B cell (primary cell): ENCODE measurements at regions not wholly inside any gene's neighbourhood (a gene's known extent, or its start where the extent isn't known, plus 50 kb on each side); places are given as distances from the start of the nearest gene placed in this dataset.
"Not testable (repeated sequence)": the region's sequence is repeated elsewhere in the genome, so short reads cannot be mapped to it uniquely, and the experiment has no call there.

ENCODE experiments used
- ATAC-seq: fragments of 200-7000 bp; cut with Tn5 transposase; one replicate; pipeline ENCODE4 v1.10.0; 2021; ENCODE audit warnings: low read depth, mild to moderate bottlenecking, moderate number of reproducible peaks, moderate library complexity
- CTCF ChIA-PET: fragments of 350-600 bp; sonication (Branson Sonifier 250); formaldehyde crosslinking; loops from one replicate; lab custom pipeline; 2021; ENCODE audit warnings: antibody characterized with exemption, inconsistent platforms; lab: Charles Lee
- POLR2A ChIA-PET: fragments of 350-600 bp; sonication (Branson Sonifier 250); formaldehyde crosslinking; loops from one replicate; lab custom pipeline; 2021; ENCODE audit warnings: antibody characterized with exemption; lab: Charles Lee
- DNase-seq: peaks from one replicate; pipeline ENCODE4 v3.0.0; 2013
- H2AFZ ChIP-seq: 2 replicates; pipeline ENCODE4 v1.6.1; 2012; ENCODE audit warnings: mild to moderate bottlenecking, low read depth, low read length; ENCODE audit not compliant: insufficient read depth, poor library complexity, severe bottlenecking
- H3K27ac ChIP-seq, 2 donors: 1 replicate in 1 of 2; 2 replicates in 1 of 2; pipeline ENCODE4 v1.5.1; 2012 to 2013; ENCODE audit warnings: low read length in 2 of 2, mild to moderate bottlenecking in 2 of 2, moderate library complexity in 1 of 2
- H3K27me3 ChIP-seq, 4 experiments: fragments of 200-600 bp in 1 of 4; sonication (generic) in 1 of 4; replicated peaks in 1 of 4; 1 replicate in 2 of 4; 2 replicates in 2 of 4; pipeline versions ENCODE4 v1.6.1 to v1.7.0; 2013 to 2016; ENCODE audit warnings: low read length in 3 of 4, mild to moderate bottlenecking in 2 of 4, mixed read lengths in 1 of 4, moderate library complexity in 1 of 4; ENCODE audit not compliant: insufficient read depth in 4 of 4, control insufficient read depth in 3 of 4; ENCODE audit errors: control extremely low read depth in 1 of 4
- H3K36me3 ChIP-seq, 2 experiments: replicated peaks in 1 of 2; 1 replicate in 1 of 2; 2 replicates in 1 of 2; pipeline versions ENCODE4 v1.6.1 to v1.7.1; 2013; ENCODE audit warnings: low read length in 1 of 2; ENCODE audit not compliant: insufficient read depth in 2 of 2, control insufficient read depth in 1 of 2; ENCODE audit errors: control extremely low read depth in 1 of 2, extremely low read depth in 1 of 2
- H3K4me1 ChIP-seq, 2 donors: fragments of 200-600 bp in 1 of 2; sonication (generic) in 1 of 2; 1 replicate in 1 of 2; 2 replicates in 1 of 2; pipeline versions ENCODE4 v1.5.1 to v1.6.1; 2013 to 2017; ENCODE audit warnings: low read length in 2 of 2; ENCODE audit not compliant: control insufficient read depth in 2 of 2, insufficient read depth in 2 of 2
- H3K4me2 ChIP-seq: replicated peaks from 2 replicates; pipeline ENCODE3; 2012; ENCODE audit warnings: mild to moderate bottlenecking, low read depth, low read length; ENCODE audit not compliant: poor library complexity, severe bottlenecking
- H3K4me3 ChIP-seq, 5 experiments: fragments of 200-600 bp in 1 of 5; sonication (generic) in 1 of 5; 1 replicate in 3 of 5; 2 replicates in 2 of 5; pipeline versions ENCODE4 v1.5.1 to v1.7.0; 2011 to 2016; ENCODE audit warnings: low read length in 4 of 5, mild to moderate bottlenecking in 4 of 5, low read depth in 2 of 5, control low read depth in 1 of 5, moderate library complexity in 1 of 5; ENCODE audit not compliant: insufficient read depth in 1 of 5; ENCODE audit errors: control extremely low read depth in 1 of 5, extremely low read depth in 1 of 5
- H3K79me2 ChIP-seq: fragments of 200-600 bp; sonication (generic); one replicate; pipeline ENCODE4 v1.6.0; 2016; ENCODE audit warnings: low read length; ENCODE audit not compliant: control insufficient read depth, insufficient read depth
- H3K9ac ChIP-seq: fragments of 200-600 bp; sonication (generic); 2 replicates; pipeline ENCODE4 v1.6.1; 2017; ENCODE audit warnings: mild to moderate bottlenecking, low read length, moderate library complexity
- H3K9me3 ChIP-seq, 3 donors: one replicate each; pipeline versions ENCODE4 v1.6.1 to v1.7.1; 2013; ENCODE audit warnings: low read length in 2 of 3; ENCODE audit not compliant: control insufficient read depth in 2 of 3, insufficient read depth in 1 of 3; ENCODE audit errors: control extremely low read depth in 1 of 3
- H4K20me1 ChIP-seq: 2 replicates; pipeline ENCODE4 v1.6.0; 2012; ENCODE audit warnings: mild to moderate bottlenecking, low read length; ENCODE audit not compliant: insufficient read depth, control insufficient read depth, poor library complexity, severe bottlenecking
- H3K27ac Mint-ChIP-seq: one replicate; pipeline ENCODE4 v1.8.0; 2021; ENCODE audit warnings: mixed read lengths
- H3K27me3 Mint-ChIP-seq: one replicate; pipeline ENCODE4 v1.8.0; 2021; ENCODE audit warnings: mixed read lengths
- H3K4me1 Mint-ChIP-seq: one replicate; pipeline ENCODE4 v1.8.0; 2021; ENCODE audit warnings: mixed read lengths
- H3K4me3 Mint-ChIP-seq: one replicate; pipeline ENCODE4 v1.8.0; 2021; ENCODE audit warnings: mixed read lengths
- H3K9me3 Mint-ChIP-seq: one replicate; pipeline ENCODE4 v1.8.0; 2022; ENCODE audit warnings: mixed read lengths; ENCODE audit not compliant: insufficient read depth
- EZH2 ChIP-seq: IDR thresholded peaks from 2 replicates; pipeline ENCODE4 v1.6.1; 2012; ENCODE audit warnings: borderline replicate concordance, low read depth, mild to moderate bottlenecking, moderate library complexity, low read length; ENCODE audit not compliant: insufficient read depth, poor library complexity, severe bottlenecking
- WGBS: methylation state at CpG from one replicate; pipeline ENCODE4 v1.1.5; 2013; ENCODE audit warnings: missing lambda C conversion rate; ENCODE audit not compliant: insufficient coverage; 5-methylcytosine and 5-hydroxymethylcytosine counted together
- intact Hi-C: fragments of 100-400 bp; cut with micrococcal nuclease; formaldehyde crosslinking; loops from one replicate; pipeline ENCODE4 v1.10.0; 2022
- TF ChIP-seq, protein P1 (sequence below): fragments of 200-600 bp; IDR thresholded peaks from one replicate; pipeline ENCODE4 v1.8.0; 2022; ENCODE audit warnings: antibody characterized with exemption, mild to moderate bottlenecking

GRCh38 chr7:49094866-49095265, 170.5 kb downstream of the CDC14C start:
- DNase-seq = no peak
- intact Hi-C loops = no loop called here
- Histone ChIP-seq H3K36me3 (no peaks in the 10 kb centered on the region), H3K9ac (no peak overlapping the region), H2AFZ (no peak overlapping the region), H3K4me3 (no peak overlapping the region), H3K4me1 (no peaks in the 10 kb centered on the region), H3K27ac (no peak overlapping the region), H3K4me2 (no peak overlapping the region), H4K20me1 (no peaks in the 10 kb centered on the region), H3K9me3 (peaks cover 0 to 6% (median 0%) of the 10 kb centered on the region in 3 donors), H3K27me3 (no peaks in the 10 kb centered on the region), H3K79me2 (no peaks in the 10 kb centered on the region)
- Mint-ChIP-seq H3K9me3 (no peaks in the 10 kb centered on the region), H3K27ac (no peak overlapping the region), H3K4me3 (no peak overlapping the region), H3K4me1 (no peaks in the 10 kb centered on the region), H3K27me3 (no peaks in the 10 kb centered on the region)
- WGBS = 100% methylated on average over 1 of the region's 2 CpGs
- TF ChIP-seq, protein P1, sequence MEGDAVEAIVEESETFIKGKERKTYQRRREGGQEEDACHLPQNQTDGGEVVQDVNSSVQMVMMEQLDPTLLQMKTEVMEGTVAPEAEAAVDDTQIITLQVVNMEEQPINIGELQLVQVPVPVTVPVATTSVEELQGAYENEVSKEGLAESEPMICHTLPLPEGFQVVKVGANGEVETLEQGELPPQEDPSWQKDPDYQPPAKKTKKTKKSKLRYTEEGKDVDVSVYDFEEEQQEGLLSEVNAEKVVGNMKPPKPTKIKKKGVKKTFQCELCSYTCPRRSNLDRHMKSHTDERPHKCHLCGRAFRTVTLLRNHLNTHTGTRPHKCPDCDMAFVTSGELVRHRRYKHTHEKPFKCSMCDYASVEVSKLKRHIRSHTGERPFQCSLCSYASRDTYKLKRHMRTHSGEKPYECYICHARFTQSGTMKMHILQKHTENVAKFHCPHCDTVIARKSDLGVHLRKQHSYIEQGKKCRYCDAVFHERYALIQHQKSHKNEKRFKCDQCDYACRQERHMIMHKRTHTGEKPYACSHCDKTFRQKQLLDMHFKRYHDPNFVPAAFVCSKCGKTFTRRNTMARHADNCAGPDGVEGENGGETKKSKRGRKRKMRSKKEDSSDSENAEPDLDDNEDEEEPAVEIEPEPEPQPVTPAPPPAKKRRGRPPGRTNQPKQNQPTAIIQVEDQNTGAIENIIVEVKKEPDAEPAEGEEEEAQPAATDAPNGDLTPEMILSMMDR = no peak
- no peak for TF ChIP-seq EZH2
- ChIA-PET POLR2A (no interaction called here), CTCF (no interaction called here)
- ATAC-seq = no peak

- intact Hi-C loops = no loop called here
- Histone ChIP-seq H3K9ac (no peak overlapping the region), H4K20me1 (no peaks in the 10 kb centered on the region), H3K4me2 (no peak overlapping the region), H3K4me3 (no peak overlapping the region), H3K4me1 (no peaks in the 10 kb centered on the region), H2AFZ (no peak overlapping the region), H3K9me3 (peaks cover 0 to 6% (median 0%) of the 10 kb centered on the region in 3 donors), H3K36me3 (no peaks in the 10 kb centered on the region), H3K27ac (no peak overlapping the region), H3K27me3 (no peaks in the 10 kb centered on the region), H3K79me2 (no peaks in the 10 kb centered on the region)
- no peaks in the 10 kb centered on the region for H3K27me3 Mint-ChIP-seq
- H3K4me1 Mint-ChIP-seq = no peaks in the 10 kb centered on the region
- WGBS = 88% methylated on average over 4 of the region's 5 CpGs
- no peak for ATAC-seq
- POLR2A ChIA-PET = no interaction called here
- CTCF ChIA-PET = no interaction called here
- TF ChIP-seq, protein P1 = no peak
- DNase-seq = no peak
- no peak overlapping the region for H3K27ac Mint-ChIP-seq
- H3K9me3 Mint-ChIP-seq = no peaks in the 10 kb centered on the region
- H3K4me3 Mint-ChIP-seq = no peak overlapping the region
Measured at GRCh38 chr7:49099587-49100326, 175.4 kb downstream of the CDC14C start.

GRCh38 chr7:49100908-49101740, 176.8 kb downstream of the CDC14C start:
- H3K36me3 ChIP-seq, H2AFZ ChIP-seq, POLR2A ChIA-PET, H3K4me1 ChIP-seq, H3K4me1 Mint-ChIP-seq, H3K27me3 Mint-ChIP-seq, H3K4me3 ChIP-seq, CTCF ChIA-PET, H3K9me3 ChIP-seq, H3K27ac Mint-ChIP-seq, intact Hi-C loops, H3K27ac ChIP-seq, H3K79me2 ChIP-seq, ATAC-seq, H4K20me1 ChIP-seq, H3K4me3 Mint-ChIP-seq, H3K27me3 ChIP-seq, H3K4me2 ChIP-seq, H3K9me3 Mint-ChIP-seq, DNase-seq, H3K9ac ChIP-seq: not testable (repeated sequence)
- 61% methylated on average over 4 of the region's 8 CpGs for WGBS
